Urothelium cell line (cell line): ENCODE measurements at regions not wholly inside any gene's neighbourhood (a gene's known extent, or its start where the extent isn't known, plus 50 kb on each side); places are given as distances from the start of the nearest gene placed in this dataset.
"Not testable (repeated sequence)": the region's sequence is repeated elsewhere in the genome, so short reads cannot be mapped to it uniquely, and the experiment has no call there.

Source experiments
- DNase-seq: peaks from one replicate; pipeline ENCODE4 v3.0.0; 2011; ENCODE audit warnings: low spot score, mixed read lengths
- FAIRE-seq: peaks from 2 replicates; lab custom pipeline; 2011; peaks lifted over from hg19 to GRCh38; lab: Jason Lieb, UNC

GRCh38 chr14:71382315-71382714 lies 475.1 kb downstream of the PCNX1 start:
- no peak for DNase-seq
- no peak for FAIRE-seq

- DNase-seq (no peak), FAIRE-seq (peak; percentile 30)
Measured at GRCh38 chr14:71383510-71383909, 476.3 kb downstream of the PCNX1 start.

GRCh38 chr14:71384007-71384845 lies 477.0 kb downstream of the PCNX1 start:
- FAIRE-seq (no peak), DNase-seq (no peak)

- DNase-seq = no peak
- no peak for FAIRE-seq
Measured at GRCh38 chr14:71387753-71388152, 480.5 kb downstream of the PCNX1 start.

- DNase-seq (no peak), FAIRE-seq (no peak)
Measured at GRCh38 chr14:71388336-71388735, 481.1 kb downstream of the PCNX1 start.

- FAIRE-seq = no peak
- no peak for DNase-seq
Measured at GRCh38 chr14:71388862-71389261, 481.6 kb downstream of the PCNX1 start.

- FAIRE-seq (no peak), DNase-seq (no peak)
Measured at GRCh38 chr14:71394386-71394785, 487.1 kb downstream of the PCNX1 start.

GRCh38 chr14:71395151-71395604 lies 487.9 kb downstream of the PCNX1 start:
- DNase-seq (no peak), FAIRE-seq (peak; percentile 20)

- DNase-seq (no peak), FAIRE-seq (no peak)
Measured at GRCh38 chr14:71395636-71396035, 488.4 kb downstream of the PCNX1 start.

GRCh38 chr14:71396050-71396677 lies 488.9 kb downstream of the PCNX1 start:
- no peak for DNase-seq
- no peak for FAIRE-seq

GRCh38 chr14:71397371-71397770 lies 490.1 kb downstream of the PCNX1 start:
- DNase-seq (no peak), FAIRE-seq (no peak)

- no peak for DNase-seq
- FAIRE-seq = peak; percentile 52
Measured at GRCh38 chr14:71398450-71398849, 491.2 kb downstream of the PCNX1 start.

GRCh38 chr14:71399057-71399487 lies 491.8 kb downstream of the PCNX1 start:
- DNase-seq (no peak), FAIRE-seq (peak; percentile 86)

- no peak for DNase-seq
- peak; percentile 80 for FAIRE-seq
Measured at GRCh38 chr14:71400871-71401321, 493.6 kb downstream of the PCNX1 start.

- not testable (repeated sequence) for FAIRE-seq, DNase-seq
Measured at GRCh38 chr14:71402415-71402814, 495.2 kb downstream of the PCNX1 start.

GRCh38 chr14:71403656-71404055 lies 496.4 kb downstream of the PCNX1 start:
- FAIRE-seq = no peak
- no peak for DNase-seq

- FAIRE-seq (peak; percentile 77), DNase-seq (no peak)
Measured at GRCh38 chr14:71405676-71406075, 498.4 kb downstream of the PCNX1 start.

GRCh38 chr14:71408362-71409030 lies 501.2 kb downstream of the PCNX1 start:
- DNase-seq (no peak), FAIRE-seq (no peak)

GRCh38 chr14:71410578-71411284 lies 503.5 kb downstream of the PCNX1 start:
- DNase-seq (no peak), FAIRE-seq (no peak)

- no peak for DNase-seq
- FAIRE-seq = no peak
Measured at GRCh38 chr14:71411285-71411595, 504.0 kb downstream of the PCNX1 start.

- peak; percentile 66 for FAIRE-seq
Measured at GRCh38 chr14:71411738-71412137, 504.5 kb downstream of the PCNX1 start.

More at GRCh38 chr14:71411738-71412137, 504.5 kb downstream of the PCNX1 start:
- no peak for DNase-seq
